GM12873 (cell line): ENCODE measurements at regions not wholly inside any gene's neighbourhood (a gene's known extent, or its start where the extent isn't known, plus 50 kb on each side); places are given as distances from the start of the nearest gene placed in this dataset.

Experiments
- TF ChIP-seq, protein P1 (sequence below): IDR thresholded peaks from 2 replicates; pipeline ENCODE4 v1.5.1; 2012; ENCODE audit warnings: low read depth, mild to moderate bottlenecking, moderate library complexity, low read length, control low read depth; ENCODE audit not compliant: insufficient read depth; ENCODE audit errors: missing control alignments

DNA sequence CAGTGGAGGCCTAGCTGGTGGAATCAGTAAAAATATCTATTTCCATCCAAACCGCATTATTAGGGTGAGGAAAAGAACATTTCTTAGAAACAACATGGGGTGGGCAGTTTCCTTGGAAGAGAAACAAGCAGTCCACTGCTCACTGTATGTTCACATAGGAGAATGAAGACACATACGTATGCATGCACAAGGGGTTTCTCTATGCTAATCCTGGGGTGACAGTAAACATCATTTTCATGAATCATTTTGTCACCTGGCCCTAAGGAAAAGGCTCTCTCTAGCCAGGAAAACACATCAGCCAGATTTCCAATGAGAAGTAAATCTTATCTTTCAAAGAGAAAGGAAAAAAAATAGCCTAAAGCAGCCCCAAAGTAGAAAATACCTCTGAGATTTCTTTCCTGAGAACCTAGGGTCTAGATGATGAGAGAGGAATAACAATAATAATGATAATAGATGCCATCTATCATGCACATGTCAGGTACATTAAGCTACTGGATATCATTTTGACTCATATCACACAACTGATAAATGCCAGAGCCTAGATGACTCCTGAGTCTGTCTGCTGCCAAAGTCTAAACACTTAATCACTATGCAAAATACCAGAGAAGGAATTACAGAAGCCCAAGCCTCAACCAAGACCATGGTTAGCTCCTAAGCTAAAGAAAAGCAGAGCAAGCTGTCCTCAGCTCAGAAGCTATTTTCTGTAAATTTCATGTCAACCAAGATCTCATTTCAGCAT is 520.5 kb upstream of the TMPO start:
- TF ChIP-seq, protein P1, sequence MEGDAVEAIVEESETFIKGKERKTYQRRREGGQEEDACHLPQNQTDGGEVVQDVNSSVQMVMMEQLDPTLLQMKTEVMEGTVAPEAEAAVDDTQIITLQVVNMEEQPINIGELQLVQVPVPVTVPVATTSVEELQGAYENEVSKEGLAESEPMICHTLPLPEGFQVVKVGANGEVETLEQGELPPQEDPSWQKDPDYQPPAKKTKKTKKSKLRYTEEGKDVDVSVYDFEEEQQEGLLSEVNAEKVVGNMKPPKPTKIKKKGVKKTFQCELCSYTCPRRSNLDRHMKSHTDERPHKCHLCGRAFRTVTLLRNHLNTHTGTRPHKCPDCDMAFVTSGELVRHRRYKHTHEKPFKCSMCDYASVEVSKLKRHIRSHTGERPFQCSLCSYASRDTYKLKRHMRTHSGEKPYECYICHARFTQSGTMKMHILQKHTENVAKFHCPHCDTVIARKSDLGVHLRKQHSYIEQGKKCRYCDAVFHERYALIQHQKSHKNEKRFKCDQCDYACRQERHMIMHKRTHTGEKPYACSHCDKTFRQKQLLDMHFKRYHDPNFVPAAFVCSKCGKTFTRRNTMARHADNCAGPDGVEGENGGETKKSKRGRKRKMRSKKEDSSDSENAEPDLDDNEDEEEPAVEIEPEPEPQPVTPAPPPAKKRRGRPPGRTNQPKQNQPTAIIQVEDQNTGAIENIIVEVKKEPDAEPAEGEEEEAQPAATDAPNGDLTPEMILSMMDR = no peak

DNA sequence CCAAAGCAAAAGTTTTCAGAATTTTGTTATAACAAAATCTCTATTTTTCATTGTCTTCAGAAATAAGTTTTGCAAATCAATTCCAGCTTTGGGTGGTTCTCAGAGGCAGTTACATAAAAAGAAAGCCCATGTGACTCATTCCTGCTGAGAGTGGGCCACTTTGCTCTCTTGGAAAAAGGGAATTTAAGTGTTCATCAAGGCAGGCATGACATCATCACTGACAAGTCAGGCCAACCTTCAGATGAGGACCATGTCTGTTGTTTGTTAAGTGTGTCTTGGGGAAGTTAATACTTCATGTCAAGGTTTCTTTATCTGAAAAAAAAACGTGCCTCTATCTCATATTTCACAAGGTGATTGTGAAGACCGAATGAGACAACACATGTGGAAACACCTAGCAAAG is 519.8 kb upstream of the TMPO start:
- TF ChIP-seq, protein P1 = no peak

DNA sequence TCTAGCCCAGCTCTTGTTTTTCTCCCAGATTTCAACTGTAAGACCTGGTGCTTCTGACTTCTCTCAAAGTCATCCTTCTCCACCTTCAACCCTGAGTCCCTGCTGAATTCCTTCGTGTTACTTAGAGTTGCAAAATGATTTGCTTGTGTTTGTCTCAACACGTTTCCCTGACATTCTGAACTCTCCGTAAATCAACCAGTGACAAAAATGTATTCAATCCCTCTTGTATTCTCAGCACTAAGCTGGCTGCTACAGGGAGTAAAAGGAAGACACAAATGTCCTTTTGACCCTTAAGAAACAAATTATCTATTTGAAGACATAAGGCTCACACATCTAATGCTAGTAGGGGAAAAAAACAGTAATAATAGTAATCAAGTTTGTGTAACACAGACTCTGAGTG is 514.0 kb upstream of the TMPO start:
- TF ChIP-seq, protein P1 = no peak

DNA sequence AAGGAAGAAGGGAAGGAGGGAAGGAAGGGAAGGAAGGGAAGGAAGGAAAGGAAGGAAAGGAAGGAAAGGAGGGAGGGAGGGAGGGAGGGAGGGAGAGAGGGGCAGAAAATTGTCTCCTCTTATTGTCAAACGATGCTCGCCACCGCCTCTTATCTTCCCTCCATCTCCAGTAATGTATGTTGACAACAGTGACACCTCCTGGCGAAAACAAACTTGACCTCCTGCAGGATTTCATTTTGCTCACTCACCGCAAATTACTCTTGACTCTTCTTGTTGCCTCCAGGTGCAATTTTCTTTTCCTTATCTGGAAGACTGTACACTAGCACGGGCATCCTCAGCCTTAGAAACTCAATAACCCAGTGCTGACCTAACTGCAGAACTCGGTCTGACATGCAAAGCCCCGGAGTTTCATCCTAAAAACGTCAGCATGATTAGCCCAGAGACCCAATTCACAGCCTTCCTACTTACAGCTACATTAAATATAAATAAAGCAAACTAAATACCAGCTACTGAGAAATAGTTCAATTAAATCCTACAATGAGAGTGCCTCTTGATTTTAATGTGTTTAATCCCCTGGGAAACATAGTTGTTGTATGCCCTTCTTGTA is 512.4 kb upstream of the TMPO start:
- TF ChIP-seq, protein P1 = peak; percentile 65

DNA sequence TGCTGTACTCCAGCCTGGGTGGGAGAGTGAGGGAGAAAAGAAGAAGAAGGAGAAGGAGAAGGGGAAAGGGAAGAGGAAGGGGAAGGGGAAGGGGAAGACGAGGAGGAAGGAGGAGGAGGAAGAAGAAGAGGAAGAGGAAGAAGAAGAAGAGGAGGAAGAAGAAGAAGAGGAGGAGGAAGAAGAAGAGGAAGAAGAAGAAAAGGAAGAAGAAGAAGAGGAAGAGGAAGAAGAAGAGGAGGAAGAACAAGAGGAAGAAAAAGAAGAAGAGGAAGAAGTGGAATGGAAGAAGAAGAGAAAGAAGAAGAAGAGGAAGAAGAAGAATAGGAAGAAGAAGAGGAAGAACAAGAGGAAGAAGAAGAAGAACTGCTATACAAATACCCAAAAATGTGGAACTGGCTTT is 507.4 kb upstream of the TMPO start:
- TF ChIP-seq, protein P1 = no peak

DNA sequence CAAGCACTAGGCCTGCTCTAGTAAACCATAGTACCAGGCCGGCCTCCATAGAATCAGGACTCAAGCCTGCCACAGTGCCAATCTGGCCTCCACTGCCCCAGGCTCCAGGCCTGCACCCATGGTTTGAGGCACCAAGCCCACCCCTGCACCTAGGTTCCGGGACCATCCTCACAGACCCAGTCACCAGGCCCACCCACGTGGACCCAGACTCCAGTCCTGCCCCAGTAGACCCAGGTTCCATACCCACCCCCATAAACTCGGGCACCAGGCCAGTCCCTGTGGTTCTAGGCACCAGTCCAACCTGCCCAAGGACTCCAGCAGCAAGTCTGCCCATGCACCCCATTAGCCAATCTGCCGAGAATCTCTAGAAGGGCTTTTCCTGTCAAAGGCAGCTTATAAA is 501.8 kb upstream of the TMPO start:
- TF ChIP-seq, protein P1 = no peak

DNA sequence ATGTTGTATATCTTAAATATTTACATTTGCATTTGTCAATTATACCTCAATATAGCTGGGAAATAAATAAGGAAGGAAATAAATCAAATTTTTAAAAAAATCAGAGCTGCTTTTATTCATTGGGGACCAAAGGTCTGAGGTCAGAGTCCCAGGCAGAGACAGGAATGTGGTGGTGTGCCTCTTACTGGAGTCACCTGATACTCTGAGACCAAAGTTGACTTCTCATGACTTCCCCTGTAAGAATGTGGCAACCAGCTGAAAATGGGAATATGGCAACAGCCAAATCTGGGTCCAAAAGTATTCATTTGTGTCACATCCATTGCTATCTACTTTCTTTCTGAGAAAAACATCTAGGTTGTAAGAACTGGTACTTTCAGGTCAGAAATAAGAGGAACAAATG is 496.6 kb upstream of the TMPO start:
- TF ChIP-seq, protein P1 = no peak
